ENCODE measurements at regions not wholly inside any gene's neighbourhood (a gene's known extent, or its start where the extent isn't known, plus 50 kb on each side); places are given as distances from the start of the nearest gene placed in this dataset.
"Not testable (repeated sequence)": the region's sequence is repeated elsewhere in the genome, so short reads cannot be mapped to it uniquely, and the experiment has no call there.

- not testable (repeated sequence) for TF ChIP-seq CTCF (IDR thresholded peaks at IDR 0.05 in 4 of 5, conservative IDR thresholded peaks at IDR 0.05 in 1 of 5); POLR2A (IDR thresholded peaks at IDR 0.05)
These were observed 396.3 kb downstream of the KCNJ18 start for GRCh38 chr17:22088589-22088988.
